K562 (cell line): ENCODE measurements at regions not wholly inside any gene's neighbourhood (a gene's known extent, or its start where the extent isn't known, plus 50 kb on each side); places are given as distances from the start of the nearest gene placed in this dataset.

ENCODE experiments used
- ATAC-seq: fragments of 200-7000 bp; cut with Tn5 transposase; 3 replicates; pipeline ENCODE4 v1.9.1; 2020; ENCODE audit warnings: moderate library complexity
- BruUV-seq: library from RNA; stranded (reverse); fragments of 400-500 nt; replicated peaks from 2 replicates; lab custom pipeline; 2021; lab: Mats Ljungman, UMichigan
- CTCF ChIA-PET: fragments of 300-600 bp; formaldehyde crosslinking; extraction: SDS; loops from one replicate; lab custom pipeline; 2021; ENCODE audit warnings: low intra/inter-chr PET ratio; lab: Yijun Ruan, JAX
- POLR2A ChIA-PET: fragments of 300-600, 350-650 bp; sonication (Branson Sonifier 250); formaldehyde crosslinking; extraction: SDS; loops from one replicate; lab custom pipeline; 2021; ENCODE audit warnings: antibody characterized with exemption, inconsistent platforms; lab: Yijun Ruan, JAX
- DNase-seq, 4 experiments: peaks; one replicate each; pipeline versions ENCODE4 v3.0.0 to v3.0.0-alpha.2; 2011 to 2018; ENCODE audit warnings: low spot score in 3 of 4, mixed read lengths in 3 of 4; ENCODE audit errors: extremely low read depth in 1 of 4
- FAIRE-seq: peaks from 2 replicates; lab custom pipeline; 2011; peaks lifted over from hg19 to GRCh38; lab: Jason Lieb, UNC
- H2AFZ ChIP-seq: 2 replicates; pipeline ENCODE4 v1.6.0; 2011; ENCODE audit warnings: low read depth, low read length, control low read depth, inconsistent platforms
- H3K27ac ChIP-seq: fragments of 200-600 bp; 3 replicates; pipeline ENCODE4 v1.8.0; 2011; ENCODE audit warnings: low read depth, mild to moderate bottlenecking, control low read depth, inconsistent platforms, low read length, moderate library complexity, mixed read lengths; ENCODE audit errors: extremely low read depth
- H3K27me3 ChIP-seq, 2 experiments: fragments of 300-600 bp in 1 of 2; 2 replicates in 1 of 2; 3 replicates in 1 of 2; pipeline versions ENCODE4 v1.6.0 to v1.8.0; 2011; ENCODE audit warnings: inconsistent platforms in 2 of 2, low read length in 2 of 2, mild to moderate bottlenecking in 1 of 2, mixed read lengths in 1 of 2, moderate library complexity in 1 of 2; ENCODE audit not compliant: control insufficient read depth in 2 of 2, insufficient read depth in 2 of 2
- H3K36me3 ChIP-seq: fragments of 300-600 bp; 3 replicates; pipeline ENCODE4 v1.8.0; 2011; ENCODE audit warnings: mild to moderate bottlenecking, low read length, inconsistent platforms; ENCODE audit not compliant: control insufficient read depth, insufficient read depth
- H3K4me1 ChIP-seq, 2 experiments: fragments of 200-600 bp in 1 of 2; replicated peaks in 1 of 2; 2 replicates in 1 of 2; 3 replicates in 1 of 2; pipeline versions ENCODE4 v1.5.1 to v1.8.0; 2011; ENCODE audit warnings: inconsistent platforms in 2 of 2, low read length in 2 of 2, mild to moderate bottlenecking in 1 of 2, mixed read lengths in 1 of 2, moderate library complexity in 1 of 2; ENCODE audit not compliant: control insufficient read depth in 2 of 2, insufficient read depth in 2 of 2
- H3K4me2 ChIP-seq: 2 replicates; pipeline ENCODE4 v1.6.1; 2011; ENCODE audit warnings: low read length, control low read depth, inconsistent platforms, mixed read lengths; ENCODE audit not compliant: insufficient read depth
- H3K4me3 ChIP-seq: fragments of 200-600 bp; sonication (generic), shearing (Covaris generic); 2 replicates; pipeline ENCODE4 v1.5.1; 2016; ENCODE audit warnings: control low read depth, inconsistent platforms
- H3K79me2 ChIP-seq: fragments of 200-600 bp; 3 replicates; pipeline ENCODE4 v1.8.0; 2011; ENCODE audit warnings: low read length, inconsistent platforms; ENCODE audit not compliant: control insufficient read depth, insufficient read depth
- H3K9ac ChIP-seq, 2 experiments: 2 replicates each; pipeline versions ENCODE4 v1.6.0 to v1.6.1; 2011; ENCODE audit warnings: low read depth in 2 of 2, low read length in 2 of 2, control low read depth in 1 of 2, inconsistent platforms in 1 of 2, mild to moderate bottlenecking in 1 of 2, mixed read lengths in 1 of 2; ENCODE audit not compliant: insufficient read depth in 1 of 2
- H3K9me1 ChIP-seq: one replicate; pipeline ENCODE4 v1.6.0; 2011; ENCODE audit warnings: inconsistent platforms, mild to moderate bottlenecking, low read length, moderate library complexity; ENCODE audit not compliant: control insufficient read depth, insufficient read depth
- H3K9me3 ChIP-seq: replicated peaks from 2 replicates; pipeline ENCODE4 v1.5.1; 2011; ENCODE audit warnings: low read depth, low read length, inconsistent platforms; ENCODE audit not compliant: control insufficient read depth, insufficient read depth
- H4K20me1 ChIP-seq: replicated peaks from 2 replicates; pipeline ENCODE4 v1.6.1; 2011; ENCODE audit warnings: low read length, inconsistent platforms, mixed read lengths; ENCODE audit not compliant: control insufficient read depth, insufficient read depth
- BRD4 ChIP-seq: fragments of 200-600 bp; sonication (generic); IDR thresholded peaks from 2 replicates; pipeline ENCODE4 v1.6.1; 2017; ENCODE audit warnings: inconsistent platforms
- CXXC5 ChIP-seq: fragments of 250-450 bp; sonication (Bioruptor Pico); IDR thresholded peaks from 2 replicates; pipeline ENCODE4 v1.8.0; 2022; ENCODE audit warnings: inconsistent platforms, mild to moderate bottlenecking, moderate library complexity
- ELF1 ChIP-seq: fragments of 200-800 bp; sonication (Bioruptor generic); IDR thresholded peaks from 2 replicates; pipeline ENCODE4 v1.6.1; 2016; ENCODE audit warnings: missing genetic modification characterization, missing compliant biosample characterization
- ELK3 ChIP-seq: fragments of 450-650 bp; formaldehyde crosslinking; IDR thresholded peaks from 2 replicates; pipeline ENCODE4 v1.4.0; 2020; ENCODE audit warnings: mild to moderate bottlenecking
- LCOR ChIP-seq: sonication (generic); formaldehyde crosslinking; IDR thresholded peaks from 2 replicates; pipeline ENCODE4 v1.8.0; 2022; ENCODE audit warnings: mild to moderate bottlenecking, missing genetic modification reagents
- PTBP1 ChIP-seq: fragments of 200-400 bp; formaldehyde crosslinking; IDR thresholded peaks from 2 replicates; pipeline ENCODE4 v1.6.1; 2017; ENCODE audit warnings: low read depth, low read length
- SRSF7 ChIP-seq: fragments of 200-400 bp; formaldehyde crosslinking; optimal IDR thresholded peaks from 2 replicates; pipeline ENCODE3; 2017; ENCODE audit warnings: mild to moderate bottlenecking, low read depth, low read length
- ZBTB1 ChIP-seq: sonication (generic); formaldehyde crosslinking; IDR thresholded peaks from 2 replicates; pipeline ENCODE4 v1.8.1; 2023; ENCODE audit warnings: missing genetic modification reagents, low read depth, mild to moderate bottlenecking, borderline replicate concordance
- ZNF431 ChIP-seq: sonication (generic); formaldehyde crosslinking; IDR thresholded peaks from 2 replicates; pipeline ENCODE4 v1.8.0; 2022; ENCODE audit warnings: mild to moderate bottlenecking, missing genetic modification reagents
- ZNF75A ChIP-seq: fragments of 450-650 bp; formaldehyde crosslinking; IDR thresholded peaks from 2 replicates; pipeline ENCODE4 v1.4.0; 2020; ENCODE audit warnings: mild to moderate bottlenecking
- WGBS: fragments of 100-300 bp; shearing (Covaris generic); methylation state at CpG from one replicate; pipeline ENCODE4 v1.1.6; 2016; ENCODE audit warnings: low coverage, mixed read lengths; ENCODE audit not compliant: insufficient coverage; ENCODE audit errors: missing lambda C conversion rate; 5-methylcytosine and 5-hydroxymethylcytosine counted together
- in situ Hi-C: fragments of 300-500 bp; cut with MboI; formaldehyde crosslinking; loops from 4 replicates; pipeline ENCODE4 v1.15.0; 2018; ENCODE audit warnings: inconsistent platforms, mixed read lengths
- intact Hi-C: fragments of 100-400 bp; cut with micrococcal nuclease; formaldehyde crosslinking; loops from 2 replicates; pipeline ENCODE4 v1.14.2; 2022
- TF ChIP-seq, protein P1 (sequence below): fragments of 200-400 bp; formaldehyde crosslinking; IDR thresholded peaks from 2 replicates; pipeline ENCODE4 v1.6.1; 2017; ENCODE audit warnings: mild to moderate bottlenecking, low read depth, low read length, moderate library complexity
- TF ChIP-seq, protein P2 (sequence below): IDR thresholded peaks from 2 replicates; pipeline ENCODE4 v1.6.1; 2011; ENCODE audit warnings: borderline replicate concordance, low read depth, mild to moderate bottlenecking, moderate library complexity, low read length; ENCODE audit not compliant: insufficient read depth, poor library complexity, severe bottlenecking
- TF ChIP-seq, protein P3 (sequence below): fragments of 450-650 bp; formaldehyde crosslinking; IDR thresholded peaks from 2 replicates; pipeline ENCODE4 v1.4.0; 2020; ENCODE audit warnings: mild to moderate bottlenecking, mixed read lengths
- TF ChIP-seq, protein P4 (sequence below): fragments of 450-650 bp; formaldehyde crosslinking; conservative IDR thresholded peaks from 2 replicates; pipeline ENCODE4 v1.4.0; 2022; ENCODE audit warnings: mild to moderate bottlenecking, missing genetic modification characterization
- TF ChIP-seq, protein P5 (sequence below): fragments of 250-450 bp; sonication (Bioruptor Pico); IDR thresholded peaks from 2 replicates; pipeline ENCODE4 v1.8.0; 2022; ENCODE audit warnings: moderate library complexity, mild to moderate bottlenecking, inconsistent platforms

- POLR2A ChIA-PET, result no interaction called here
- WGBS, result 7% methylated on average over 3 of the region's 3 CpGs
- H2AFZ ChIP-seq, result no peak overlapping the region
- DNase-seq (no peak), FAIRE-seq (no peak), ATAC-seq (no peak)
- no peaks in the 10 kb centered on the region for H3K4me1 ChIP-seq
- H3K27me3 ChIP-seq, result no peaks in the 10 kb centered on the region
- no peaks in the 10 kb centered on the region for H4K20me1 ChIP-seq
- intact Hi-C loops (no loop called here), in situ Hi-C loops (no loop called here)
- no peaks in the 10 kb centered on the region for H3K79me2 ChIP-seq
- H3K36me3 ChIP-seq, result no peaks in the 10 kb centered on the region
- no peaks in the 10 kb centered on the region for H3K9me3 ChIP-seq
- no peak overlapping the region for H3K4me2 ChIP-seq
- no peak overlapping the region for H3K27ac ChIP-seq
- no peak overlapping the region for H3K4me3 ChIP-seq
- CTCF ChIA-PET, result no interaction called here
- no peak overlapping the region for H3K9ac ChIP-seq
- no peaks in the 10 kb centered on the region for H3K9me1 ChIP-seq
- BruUV-seq, result no TSS peak
- TF ChIP-seq BRD4 (no peak), ZNF75A (CRISPR knock-in tag) (no peak), ZBTB1 (CRISPR knock-in tag) (no peak), SRSF7 (no peak), LCOR (CRISPR knock-in tag) (no peak), ZNF431 (CRISPR knock-in tag) (no peak), CXXC5 (CRISPR knock-in tag) (no peak), PTBP1 (no peak), ELF1 (tag) (no peak), ELK3 (CRISPR knock-in tag) (no peak)
- TF ChIP-seq, protein P1, sequence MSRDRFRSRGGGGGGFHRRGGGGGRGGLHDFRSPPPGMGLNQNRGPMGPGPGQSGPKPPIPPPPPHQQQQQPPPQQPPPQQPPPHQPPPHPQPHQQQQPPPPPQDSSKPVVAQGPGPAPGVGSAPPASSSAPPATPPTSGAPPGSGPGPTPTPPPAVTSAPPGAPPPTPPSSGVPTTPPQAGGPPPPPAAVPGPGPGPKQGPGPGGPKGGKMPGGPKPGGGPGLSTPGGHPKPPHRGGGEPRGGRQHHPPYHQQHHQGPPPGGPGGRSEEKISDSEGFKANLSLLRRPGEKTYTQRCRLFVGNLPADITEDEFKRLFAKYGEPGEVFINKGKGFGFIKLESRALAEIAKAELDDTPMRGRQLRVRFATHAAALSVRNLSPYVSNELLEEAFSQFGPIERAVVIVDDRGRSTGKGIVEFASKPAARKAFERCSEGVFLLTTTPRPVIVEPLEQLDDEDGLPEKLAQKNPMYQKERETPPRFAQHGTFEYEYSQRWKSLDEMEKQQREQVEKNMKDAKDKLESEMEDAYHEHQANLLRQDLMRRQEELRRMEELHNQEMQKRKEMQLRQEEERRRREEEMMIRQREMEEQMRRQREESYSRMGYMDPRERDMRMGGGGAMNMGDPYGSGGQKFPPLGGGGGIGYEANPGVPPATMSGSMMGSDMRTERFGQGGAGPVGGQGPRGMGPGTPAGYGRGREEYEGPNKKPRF, result no peak
- TF ChIP-seq, protein P2, sequence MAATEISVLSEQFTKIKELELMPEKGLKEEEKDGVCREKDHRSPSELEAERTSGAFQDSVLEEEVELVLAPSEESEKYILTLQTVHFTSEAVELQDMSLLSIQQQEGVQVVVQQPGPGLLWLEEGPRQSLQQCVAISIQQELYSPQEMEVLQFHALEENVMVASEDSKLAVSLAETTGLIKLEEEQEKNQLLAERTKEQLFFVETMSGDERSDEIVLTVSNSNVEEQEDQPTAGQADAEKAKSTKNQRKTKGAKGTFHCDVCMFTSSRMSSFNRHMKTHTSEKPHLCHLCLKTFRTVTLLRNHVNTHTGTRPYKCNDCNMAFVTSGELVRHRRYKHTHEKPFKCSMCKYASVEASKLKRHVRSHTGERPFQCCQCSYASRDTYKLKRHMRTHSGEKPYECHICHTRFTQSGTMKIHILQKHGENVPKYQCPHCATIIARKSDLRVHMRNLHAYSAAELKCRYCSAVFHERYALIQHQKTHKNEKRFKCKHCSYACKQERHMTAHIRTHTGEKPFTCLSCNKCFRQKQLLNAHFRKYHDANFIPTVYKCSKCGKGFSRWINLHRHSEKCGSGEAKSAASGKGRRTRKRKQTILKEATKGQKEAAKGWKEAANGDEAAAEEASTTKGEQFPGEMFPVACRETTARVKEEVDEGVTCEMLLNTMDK, result no peak
- TF ChIP-seq, protein P3, sequence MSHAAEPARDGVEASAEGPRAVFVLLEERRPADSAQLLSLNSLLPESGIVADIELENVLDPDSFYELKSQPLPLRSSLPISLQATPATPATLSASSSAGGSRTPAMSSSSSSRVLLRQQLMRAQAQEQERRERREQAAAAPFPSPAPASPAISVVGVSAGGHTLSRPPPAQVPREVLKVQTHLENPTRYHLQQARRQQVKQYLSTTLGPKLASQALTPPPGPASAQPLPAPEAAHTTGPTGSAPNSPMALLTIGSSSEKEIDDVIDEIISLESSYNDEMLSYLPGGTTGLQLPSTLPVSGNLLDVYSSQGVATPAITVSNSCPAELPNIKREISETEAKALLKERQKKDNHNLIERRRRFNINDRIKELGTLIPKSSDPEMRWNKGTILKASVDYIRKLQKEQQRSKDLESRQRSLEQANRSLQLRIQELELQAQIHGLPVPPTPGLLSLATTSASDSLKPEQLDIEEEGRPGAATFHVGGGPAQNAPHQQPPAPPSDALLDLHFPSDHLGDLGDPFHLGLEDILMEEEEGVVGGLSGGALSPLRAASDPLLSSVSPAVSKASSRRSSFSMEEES (CRISPR knock-in tag), result no peak
- TF ChIP-seq, protein P4, sequence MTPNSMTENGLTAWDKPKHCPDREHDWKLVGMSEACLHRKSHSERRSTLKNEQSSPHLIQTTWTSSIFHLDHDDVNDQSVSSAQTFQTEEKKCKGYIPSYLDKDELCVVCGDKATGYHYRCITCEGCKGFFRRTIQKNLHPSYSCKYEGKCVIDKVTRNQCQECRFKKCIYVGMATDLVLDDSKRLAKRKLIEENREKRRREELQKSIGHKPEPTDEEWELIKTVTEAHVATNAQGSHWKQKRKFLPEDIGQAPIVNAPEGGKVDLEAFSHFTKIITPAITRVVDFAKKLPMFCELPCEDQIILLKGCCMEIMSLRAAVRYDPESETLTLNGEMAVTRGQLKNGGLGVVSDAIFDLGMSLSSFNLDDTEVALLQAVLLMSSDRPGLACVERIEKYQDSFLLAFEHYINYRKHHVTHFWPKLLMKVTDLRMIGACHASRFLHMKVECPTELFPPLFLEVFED (CRISPR knock-in tag), result no peak
- TF ChIP-seq, protein P5, sequence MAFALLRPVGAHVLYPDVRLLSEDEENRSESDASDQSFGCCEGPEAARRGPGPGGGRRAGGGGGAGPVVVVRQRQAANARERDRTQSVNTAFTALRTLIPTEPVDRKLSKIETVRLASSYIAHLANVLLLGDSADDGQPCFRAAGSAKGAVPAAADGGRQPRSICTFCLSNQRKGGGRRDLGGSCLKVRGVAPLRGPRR (CRISPR knock-in tag), result no peak
These were observed 128.8 kb upstream of the SMIM30 start for GRCh38 chr7:113247198-113247597.
